H9 (cell line): ENCODE measurements at regions not wholly inside any gene's neighbourhood (a gene's known extent, or its start where the extent isn't known, plus 50 kb on each side); places are given as distances from the start of the nearest gene placed in this dataset.

Experiments used
- DNase-seq: peaks from one replicate; pipeline ENCODE4 v3.0.0-alpha.2; 2017
- H2AFZ ChIP-seq: one replicate; pipeline ENCODE4 v1.6.1; 2013; ENCODE audit warnings: mild to moderate bottlenecking, low read length, control low read depth, moderate library complexity
- H2AK5ac ChIP-seq: 2 replicates; pipeline ENCODE4 v1.6.1; 2013; ENCODE audit warnings: low read length, control low read depth, mixed read lengths; ENCODE audit not compliant: insufficient read length
- H2BK120ac ChIP-seq: one replicate; pipeline ENCODE4 v1.6.1; 2013; ENCODE audit warnings: low read depth, mild to moderate bottlenecking, low read length, control low read depth, inconsistent platforms; ENCODE audit not compliant: poor library complexity, severe bottlenecking
- H2BK12ac ChIP-seq: 2 replicates; pipeline ENCODE4 v1.6.1; 2013; ENCODE audit warnings: low read length, control low read depth, mixed read lengths, low read depth; ENCODE audit not compliant: insufficient read length
- H2BK15ac ChIP-seq: 2 replicates; pipeline ENCODE4 v1.6.1; 2013; ENCODE audit warnings: low read depth, low read length, control low read depth
- H2BK20ac ChIP-seq: one replicate; pipeline ENCODE4 v1.6.1; 2013; ENCODE audit warnings: low read depth, mild to moderate bottlenecking, low read length, control low read depth, inconsistent platforms; ENCODE audit not compliant: poor library complexity, severe bottlenecking
- H2BK5ac ChIP-seq: 2 replicates; pipeline ENCODE4 v1.6.1; 2013; ENCODE audit warnings: low read length, control low read depth, mixed read lengths; ENCODE audit not compliant: insufficient read length
- H3K14ac ChIP-seq: 2 replicates; pipeline ENCODE4 v1.6.1; 2013; ENCODE audit warnings: low read length, control low read depth; ENCODE audit not compliant: insufficient read depth
- H3K18ac ChIP-seq: 2 replicates; pipeline ENCODE4 v1.6.1; 2013; ENCODE audit warnings: low read depth, mild to moderate bottlenecking, mixed read lengths, low read length, control low read depth; ENCODE audit not compliant: insufficient read length
- H3K23ac ChIP-seq: 2 replicates; pipeline ENCODE4 v1.6.1; 2013; ENCODE audit warnings: low read length, control low read depth, mixed read lengths, low read depth; ENCODE audit not compliant: insufficient read length
- H3K23me2 ChIP-seq: 2 replicates; pipeline ENCODE4 v1.6.1; 2013; ENCODE audit warnings: low read depth, mild to moderate bottlenecking, mixed read lengths, low read length, control low read depth; ENCODE audit not compliant: insufficient read length, poor library complexity, severe bottlenecking
- H3K27ac ChIP-seq: 2 replicates; pipeline ENCODE4 v1.5.1; 2013; ENCODE audit warnings: low read length, control low read depth, mixed read lengths, low read depth; ENCODE audit not compliant: insufficient read length
- H3K27me3 ChIP-seq: 2 replicates; pipeline ENCODE4 v1.6.1; 2013; ENCODE audit warnings: low read length, control low read depth, inconsistent platforms; ENCODE audit not compliant: insufficient read depth
- H3K4ac ChIP-seq: 2 replicates; pipeline ENCODE4 v1.6.1; 2013; ENCODE audit warnings: low read depth, mild to moderate bottlenecking, control low read depth, inconsistent platforms, low read length, moderate library complexity
- H3K4me1 ChIP-seq: 2 replicates; pipeline ENCODE4 v1.6.1; 2013; ENCODE audit warnings: low read length, control low read depth, inconsistent platforms; ENCODE audit not compliant: insufficient read depth
- H3K4me2 ChIP-seq: 2 replicates; pipeline ENCODE4 v1.6.1; 2013; ENCODE audit warnings: low read length, control low read depth, mixed read lengths; ENCODE audit not compliant: insufficient read length, insufficient read depth
- H3K56ac ChIP-seq: 2 replicates; pipeline ENCODE4 v1.6.1; 2013; ENCODE audit warnings: low read depth, mild to moderate bottlenecking, mixed read lengths, low read length, control low read depth; ENCODE audit not compliant: insufficient read length
- H3K79me1 ChIP-seq: 2 replicates; pipeline ENCODE4 v1.6.1; 2013; ENCODE audit warnings: low read depth, mild to moderate bottlenecking, moderate library complexity, low read length, control low read depth, inconsistent platforms; ENCODE audit not compliant: insufficient read depth, poor library complexity, severe bottlenecking
- H3K79me2 ChIP-seq: 2 replicates; pipeline ENCODE4 v1.6.1; 2013; ENCODE audit warnings: low read length, control low read depth, inconsistent platforms; ENCODE audit not compliant: insufficient read depth
- H3K9ac ChIP-seq: 2 replicates; pipeline ENCODE4 v1.6.1; 2013; ENCODE audit warnings: low read length, control low read depth, mixed read lengths; ENCODE audit not compliant: insufficient read length; ENCODE audit errors: extremely low read depth
- H3K9me3 ChIP-seq: one replicate; pipeline ENCODE4 v1.6.1; 2013; ENCODE audit warnings: low read depth, low read length, inconsistent platforms; ENCODE audit not compliant: control insufficient read depth
- H3T11ph ChIP-seq: one replicate; pipeline ENCODE4 v1.6.1; 2013; ENCODE audit warnings: mild to moderate bottlenecking, low read length, control low read depth, inconsistent platforms
- H4K20me1 ChIP-seq: one replicate; pipeline ENCODE4 v1.6.1; 2013; ENCODE audit not compliant: control insufficient read depth, insufficient read length, insufficient read depth
- H4K5ac ChIP-seq: 2 replicates; pipeline ENCODE4 v1.6.1; 2013; ENCODE audit warnings: low read depth, mild to moderate bottlenecking, mixed read lengths, low read length, control low read depth; ENCODE audit not compliant: insufficient read length
- H4K8ac ChIP-seq: replicated peaks from 2 replicates; pipeline ENCODE4 v1.6.1; 2013; ENCODE audit warnings: low read length, control low read depth, mixed read lengths, low read depth; ENCODE audit not compliant: insufficient read length
- H4K91ac ChIP-seq: 2 replicates; pipeline ENCODE4 v1.6.1; 2013; ENCODE audit warnings: low read depth, mild to moderate bottlenecking, moderate library complexity, mixed read lengths, low read length, control low read depth; ENCODE audit not compliant: insufficient read length
- H3K27ac Mint-ChIP-seq, 3 experiments: 2 replicates in 2 of 3; 3 replicates in 1 of 3; pipeline ENCODE4 v1.8.0; 2020 to 2021; ENCODE audit warnings: mixed read lengths in 3 of 3, mild to moderate bottlenecking in 1 of 3, moderate library complexity in 1 of 3
- H3K27me3 Mint-ChIP-seq: 2 replicates; pipeline ENCODE4 v1.8.0; 2021; ENCODE audit warnings: low read depth, mild to moderate bottlenecking, moderate library complexity, mixed read lengths
- H3K36me3 Mint-ChIP-seq, 3 experiments: 2 replicates in 2 of 3; 3 replicates in 1 of 3; pipeline ENCODE4 v1.8.0; 2020 to 2021; ENCODE audit warnings: low read depth in 3 of 3, mixed read lengths in 3 of 3; ENCODE audit not compliant: insufficient read depth in 1 of 3
- H3K4me1 Mint-ChIP-seq, 2 experiments: 2 replicates each; pipeline ENCODE4 v1.8.0; 2020; ENCODE audit warnings: mixed read lengths in 2 of 2
- H3K4me3 Mint-ChIP-seq, 2 experiments: 2 replicates in 1 of 2; 3 replicates in 1 of 2; pipeline ENCODE4 v1.8.0; 2020 to 2021; ENCODE audit warnings: mild to moderate bottlenecking in 2 of 2, mixed read lengths in 2 of 2, moderate library complexity in 1 of 2
- H3K9me3 Mint-ChIP-seq, 2 experiments: 2 replicates in 1 of 2; 3 replicates in 1 of 2; pipeline ENCODE4 v1.8.0; 2020; ENCODE audit warnings: mild to moderate bottlenecking in 2 of 2, mixed read lengths in 2 of 2, moderate library complexity in 1 of 2
- CTCF ChIP-seq: fragments of 200-600 bp; sonication (generic); conservative IDR thresholded peaks from 3 replicates; pipeline ENCODE4 v1.8.0; 2021; ENCODE audit warnings: antibody characterized with exemption, mild to moderate bottlenecking
- WGBS: extraction: QIAGEN DNeasy Blood & Tissue Kit; methylation state at CpG from one replicate; pipeline ENCODE4 v1.1.7; 2013; ENCODE audit warnings: missing lambda C conversion rate, low lambda C conversion rate, mixed read lengths; ENCODE audit not compliant: insufficient read length; ENCODE audit errors: extremely low coverage; 5-methylcytosine and 5-hydroxymethylcytosine counted together

DNA sequence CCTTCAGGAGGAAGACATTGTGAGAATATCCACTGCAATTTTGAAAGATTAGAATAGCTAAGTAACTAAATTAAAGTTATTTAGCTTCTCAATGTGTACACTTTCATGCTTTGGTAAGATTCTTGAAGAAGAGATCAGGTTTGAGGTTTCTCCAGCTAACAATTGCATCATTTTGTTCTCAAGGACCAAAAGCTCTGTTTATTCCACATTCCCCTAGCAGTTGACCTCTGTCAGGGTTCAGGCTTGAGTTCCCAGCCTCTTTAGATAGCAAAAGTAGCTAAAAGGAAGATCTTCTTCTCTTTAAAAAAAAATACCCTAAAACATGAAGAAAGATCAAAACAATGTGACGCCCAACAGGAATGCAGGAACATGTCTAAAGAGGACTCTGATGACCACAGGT lies 179.4 kb upstream of the IGFBP3 start:
- Histone ChIP-seq H2BK12ac (no peak overlapping the region), H3T11ph (no peak overlapping the region), H2AFZ (no peak overlapping the region), H3K79me2 (no peaks in the 10 kb centered on the region), H3K56ac (no peak overlapping the region), H3K18ac (no peak overlapping the region), H3K4me2 (no peak overlapping the region), H2BK15ac (no peak overlapping the region), H4K8ac (no peak overlapping the region), H2BK20ac (no peak overlapping the region), H4K5ac (no peak overlapping the region), H3K4me1 (no peaks in the 10 kb centered on the region), H4K91ac (no peak overlapping the region), H3K23ac (no peak overlapping the region), H3K79me1 (no peaks in the 10 kb centered on the region), H4K20me1 (no peaks in the 10 kb centered on the region), H3K27me3 (no peaks in the 10 kb centered on the region), H3K23me2 (no peaks in the 10 kb centered on the region), H3K9me3 (no peaks in the 10 kb centered on the region), H3K9ac (no peak overlapping the region), H3K4ac (no peak overlapping the region), H2AK5ac (no peak overlapping the region), H2BK120ac (no peak overlapping the region), H3K14ac (no peak overlapping the region), H3K27ac (no peak overlapping the region), H2BK5ac (no peak overlapping the region)
- no peaks in the 10 kb centered on the region for H3K4me1 Mint-ChIP-seq
- no peaks in the 10 kb centered on the region for H3K27me3 Mint-ChIP-seq
- no peak overlapping the region for H3K4me3 Mint-ChIP-seq
- no peaks in the 10 kb centered on the region for H3K36me3 Mint-ChIP-seq
- no peak for DNase-seq
- WGBS = no CpG with 5 or more reads among the region's 1 CpG
- no peak for TF ChIP-seq CTCF
- H3K27ac Mint-ChIP-seq = no peak overlapping the region
- H3K9me3 Mint-ChIP-seq = no peaks in the 10 kb centered on the region
